ENCODE measurements at regions not wholly inside any gene's neighbourhood (a gene's known extent, or its start where the extent isn't known, plus 50 kb on each side); places are given as distances from the start of the nearest gene placed in this dataset.

DNA sequence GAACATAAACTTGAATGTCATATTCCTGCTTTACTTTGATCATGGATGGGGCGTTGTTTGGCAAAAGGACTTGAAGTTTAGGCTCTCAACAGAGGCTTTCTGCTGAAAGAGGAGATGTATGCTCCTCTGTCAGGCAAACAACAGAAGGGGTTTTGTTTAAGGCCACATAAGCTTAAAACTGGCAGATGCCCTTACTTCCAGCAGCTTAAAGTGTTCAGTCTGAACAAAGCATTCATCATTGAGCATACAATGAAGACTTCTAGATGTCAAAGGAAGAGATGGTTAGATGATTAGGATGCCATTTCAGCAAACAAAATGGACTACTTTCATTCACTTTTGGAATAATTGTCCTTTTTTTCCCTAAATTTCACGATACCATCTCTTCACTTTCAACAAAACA lies 484.5 kb downstream of the SLITRK6 start:
- TF ChIP-seq, protein P1, sequence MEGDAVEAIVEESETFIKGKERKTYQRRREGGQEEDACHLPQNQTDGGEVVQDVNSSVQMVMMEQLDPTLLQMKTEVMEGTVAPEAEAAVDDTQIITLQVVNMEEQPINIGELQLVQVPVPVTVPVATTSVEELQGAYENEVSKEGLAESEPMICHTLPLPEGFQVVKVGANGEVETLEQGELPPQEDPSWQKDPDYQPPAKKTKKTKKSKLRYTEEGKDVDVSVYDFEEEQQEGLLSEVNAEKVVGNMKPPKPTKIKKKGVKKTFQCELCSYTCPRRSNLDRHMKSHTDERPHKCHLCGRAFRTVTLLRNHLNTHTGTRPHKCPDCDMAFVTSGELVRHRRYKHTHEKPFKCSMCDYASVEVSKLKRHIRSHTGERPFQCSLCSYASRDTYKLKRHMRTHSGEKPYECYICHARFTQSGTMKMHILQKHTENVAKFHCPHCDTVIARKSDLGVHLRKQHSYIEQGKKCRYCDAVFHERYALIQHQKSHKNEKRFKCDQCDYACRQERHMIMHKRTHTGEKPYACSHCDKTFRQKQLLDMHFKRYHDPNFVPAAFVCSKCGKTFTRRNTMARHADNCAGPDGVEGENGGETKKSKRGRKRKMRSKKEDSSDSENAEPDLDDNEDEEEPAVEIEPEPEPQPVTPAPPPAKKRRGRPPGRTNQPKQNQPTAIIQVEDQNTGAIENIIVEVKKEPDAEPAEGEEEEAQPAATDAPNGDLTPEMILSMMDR (conservative IDR thresholded peaks at IDR 0.05; ENCODE audit: low read depth, low read length): no peak
- TF ChIP-seq EZH2 (IDR thresholded peaks at IDR 0.05; ENCODE audit: borderline replicate concordance, low read depth, low read length, poor library complexity, severe bottlenecking): no peak
